Thyroid gland (tissue), 4 donors: ENCODE measurements at regions not wholly inside any gene's neighbourhood (a gene's known extent, or its start where the extent isn't known, plus 50 kb on each side); places are given as distances from the start of the nearest gene placed in this dataset.

Source experiments
- POLR2A ChIP-seq, 2 donors: fragments of 450-650 bp; IDR thresholded peaks; one replicate each; pipeline ENCODE4 v1.6.1; 2017; ENCODE audit warnings: antibody characterized with exemption in 2 of 2, mild to moderate bottlenecking in 2 of 2, moderate library complexity in 1 of 2
- TF ChIP-seq, protein P1 (sequence below), 6 experiments: fragments of 200-600 bp in 3 of 6; fragments of 450-650 bp in 3 of 6; sonication (generic) in 3 of 6; IDR thresholded peaks; one replicate each; pipeline ENCODE4 v1.5.1; 2016 to 2019; ENCODE audit warnings: antibody characterized with exemption in 6 of 6, mild to moderate bottlenecking in 2 of 6, inconsistent platforms in 1 of 6, moderate library complexity in 1 of 6

DNA sequence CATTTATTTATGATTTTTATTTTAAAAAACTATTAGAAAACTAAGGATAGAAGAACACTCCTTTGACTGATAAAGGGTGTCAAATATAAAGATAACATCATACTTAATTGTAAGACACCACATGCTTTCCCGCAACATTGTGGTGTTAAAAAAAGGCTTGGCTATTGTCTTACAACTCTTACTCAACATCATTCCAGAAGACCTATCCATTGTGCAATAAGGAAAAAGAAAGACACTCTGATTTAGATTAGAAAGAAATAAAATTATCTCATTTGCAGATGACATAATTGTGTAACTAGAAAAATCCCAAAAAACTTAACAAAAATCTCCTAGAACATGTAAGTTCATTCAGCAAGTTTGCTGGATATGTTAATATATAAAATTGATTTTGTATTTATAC lies 296.7 kb upstream of the GNAI1 start:
- TF ChIP-seq, protein P1, sequence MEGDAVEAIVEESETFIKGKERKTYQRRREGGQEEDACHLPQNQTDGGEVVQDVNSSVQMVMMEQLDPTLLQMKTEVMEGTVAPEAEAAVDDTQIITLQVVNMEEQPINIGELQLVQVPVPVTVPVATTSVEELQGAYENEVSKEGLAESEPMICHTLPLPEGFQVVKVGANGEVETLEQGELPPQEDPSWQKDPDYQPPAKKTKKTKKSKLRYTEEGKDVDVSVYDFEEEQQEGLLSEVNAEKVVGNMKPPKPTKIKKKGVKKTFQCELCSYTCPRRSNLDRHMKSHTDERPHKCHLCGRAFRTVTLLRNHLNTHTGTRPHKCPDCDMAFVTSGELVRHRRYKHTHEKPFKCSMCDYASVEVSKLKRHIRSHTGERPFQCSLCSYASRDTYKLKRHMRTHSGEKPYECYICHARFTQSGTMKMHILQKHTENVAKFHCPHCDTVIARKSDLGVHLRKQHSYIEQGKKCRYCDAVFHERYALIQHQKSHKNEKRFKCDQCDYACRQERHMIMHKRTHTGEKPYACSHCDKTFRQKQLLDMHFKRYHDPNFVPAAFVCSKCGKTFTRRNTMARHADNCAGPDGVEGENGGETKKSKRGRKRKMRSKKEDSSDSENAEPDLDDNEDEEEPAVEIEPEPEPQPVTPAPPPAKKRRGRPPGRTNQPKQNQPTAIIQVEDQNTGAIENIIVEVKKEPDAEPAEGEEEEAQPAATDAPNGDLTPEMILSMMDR (IDR thresholded peaks at IDR 0.05), result no peak
- TF ChIP-seq POLR2A (IDR thresholded peaks at IDR 0.05), result no peak
